Ascending aorta (tissue), 2 donors: ENCODE measurements at regions not wholly inside any gene's neighbourhood (a gene's known extent, or its start where the extent isn't known, plus 50 kb on each side); places are given as distances from the start of the nearest gene placed in this dataset.
"Not testable (repeated sequence)": the region's sequence is repeated elsewhere in the genome, so short reads cannot be mapped to it uniquely, and the experiment has no call there.

Experiments
- DNase-seq, 2 donors: peaks; one replicate each; pipeline ENCODE4 v3.0.0-alpha.2; 2019; ENCODE audit warnings: low spot score in 2 of 2
- H3K27ac ChIP-seq, 2 donors: fragments of 200-600 bp; sonication (generic); one replicate each; pipeline ENCODE4 v1.5.1; 2016 to 2017; ENCODE audit warnings: mild to moderate bottlenecking in 1 of 2
- H3K27me3 ChIP-seq: fragments of 200-600 bp; sonication (generic); one replicate; pipeline ENCODE4 v1.5.1; 2017
- H3K36me3 ChIP-seq, 2 donors: fragments of 200-600 bp; sonication (generic); one replicate each; pipeline ENCODE4 v1.5.1; 2016
- H3K4me1 ChIP-seq, 2 donors: fragments of 200-600 bp; sonication (generic); one replicate each; pipeline ENCODE4 v1.5.1; 2016 to 2017; ENCODE audit warnings: mild to moderate bottlenecking in 1 of 2
- H3K4me3 ChIP-seq, 2 donors: fragments of 200-600 bp; sonication (generic); one replicate each; pipeline ENCODE4 v1.5.1; 2016 to 2017; ENCODE audit warnings: mild to moderate bottlenecking in 1 of 2
- H3K9me3 ChIP-seq, 2 donors: fragments of 200-600 bp; sonication (generic); one replicate each; pipeline ENCODE4 v1.5.1; 2016
- CTCF ChIP-seq, 3 experiments: fragments of 200-600 bp in 2 of 3; fragments of 450-650 bp in 1 of 3; sonication (generic) in 2 of 3; IDR thresholded peaks; one replicate each; pipeline ENCODE4 v1.5.1; 2016 to 2019; ENCODE audit warnings: antibody characterized with exemption in 3 of 3, mild to moderate bottlenecking in 1 of 3, moderate library complexity in 1 of 3
- intact Hi-C: fragments of 100-400 bp; cut with DNase I; formaldehyde crosslinking; loops from one replicate; pipeline ENCODE4 v1.15.1; 2023

- DNase-seq = no peak
- no peak overlapping the region for H3K4me3 ChIP-seq
- H3K36me3 ChIP-seq = no peaks in the 10 kb centered on the region
- H3K9me3 ChIP-seq = no peaks in the 10 kb centered on the region
- TF ChIP-seq CTCF (IDR thresholded peaks at IDR 0.05) = no peak
- no peaks in the 10 kb centered on the region for H3K27me3 ChIP-seq
- intact Hi-C loops = no loop called here
- H3K4me1 ChIP-seq = no peaks in the 10 kb centered on the region
- H3K27ac ChIP-seq = no peak overlapping the region
These were observed 443.3 kb upstream of the C16orf82 start for GRCh38 chr16:26623442-26623841.

- no peaks in the 10 kb centered on the region for H3K4me1 ChIP-seq
- H3K27ac ChIP-seq = no peak overlapping the region
- H3K4me3 ChIP-seq = no peak overlapping the region
- no peak for TF ChIP-seq CTCF (IDR thresholded peaks at IDR 0.05)
- H3K36me3 ChIP-seq = no peaks in the 10 kb centered on the region
- no peaks in the 10 kb centered on the region for H3K27me3 ChIP-seq
- H3K9me3 ChIP-seq = no peaks in the 10 kb centered on the region
- intact Hi-C loops = no loop called here
- DNase-seq = no peak
These were observed 438.8 kb upstream of the C16orf82 start for GRCh38 chr16:26627958-26628357.

- DNase-seq, H3K27me3 ChIP-seq, H3K27ac ChIP-seq, H3K4me3 ChIP-seq, H3K4me1 ChIP-seq, intact Hi-C loops, H3K9me3 ChIP-seq, H3K36me3 ChIP-seq: not testable (repeated sequence)
These were observed 435.4 kb upstream of the C16orf82 start for GRCh38 chr16:26631365-26631764.

DNA sequence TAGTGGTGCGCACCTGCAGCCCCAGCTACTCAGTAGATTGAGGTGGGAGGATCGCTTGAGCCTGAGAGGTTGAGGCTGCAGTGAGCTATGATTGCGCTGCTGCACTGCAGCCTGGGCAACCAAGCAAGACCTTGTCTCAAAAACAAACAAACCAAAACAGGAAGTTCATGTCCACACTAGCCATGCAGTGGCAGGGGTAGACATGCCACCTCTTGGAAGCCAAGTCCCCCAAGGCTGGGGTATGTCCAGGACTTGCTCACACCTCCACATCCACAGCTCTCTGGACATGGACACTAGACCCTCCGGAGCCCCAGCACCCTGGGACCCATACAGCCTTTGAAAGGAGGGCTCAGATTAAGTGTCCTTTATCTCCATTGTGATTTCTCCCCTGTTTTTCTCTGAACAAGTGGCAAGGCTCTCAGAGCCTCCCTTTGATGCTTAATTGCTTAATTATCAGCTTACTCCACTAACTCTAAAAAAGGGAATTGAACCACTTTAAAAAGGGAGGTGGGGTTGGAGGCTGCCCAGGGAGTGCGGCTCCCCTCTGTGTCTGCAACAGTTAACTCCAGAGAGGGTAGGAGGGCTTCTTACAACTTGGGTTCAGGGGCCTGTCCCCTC, 424.6 kb upstream of the C16orf82 start:
- Histone ChIP-seq H3K4me3 (no peak overlapping the region), H3K27me3 (no peaks in the 10 kb centered on the region), H3K9me3 (no peaks in the 10 kb centered on the region), H3K27ac (no peak overlapping the region), H3K36me3 (no peaks in the 10 kb centered on the region), H3K4me1 (no peaks in the 10 kb centered on the region)
- intact Hi-C loops = no loop called here
- DNase-seq = no peak
- TF ChIP-seq CTCF (IDR thresholded peaks at IDR 0.05) = no peak

GRCh38 chr16:26643519-26643918, 423.2 kb upstream of the C16orf82 start:
- no peaks in the 10 kb centered on the region for H3K9me3 ChIP-seq
- no peaks in the 10 kb centered on the region for H3K4me1 ChIP-seq
- H3K36me3 ChIP-seq = no peaks in the 10 kb centered on the region
- no peak overlapping the region for H3K4me3 ChIP-seq
- intact Hi-C loops = no loop called here
- no peak for TF ChIP-seq CTCF (IDR thresholded peaks at IDR 0.05)
- DNase-seq = no peak
- no peaks in the 10 kb centered on the region for H3K27me3 ChIP-seq
- no peak overlapping the region for H3K27ac ChIP-seq

DNA sequence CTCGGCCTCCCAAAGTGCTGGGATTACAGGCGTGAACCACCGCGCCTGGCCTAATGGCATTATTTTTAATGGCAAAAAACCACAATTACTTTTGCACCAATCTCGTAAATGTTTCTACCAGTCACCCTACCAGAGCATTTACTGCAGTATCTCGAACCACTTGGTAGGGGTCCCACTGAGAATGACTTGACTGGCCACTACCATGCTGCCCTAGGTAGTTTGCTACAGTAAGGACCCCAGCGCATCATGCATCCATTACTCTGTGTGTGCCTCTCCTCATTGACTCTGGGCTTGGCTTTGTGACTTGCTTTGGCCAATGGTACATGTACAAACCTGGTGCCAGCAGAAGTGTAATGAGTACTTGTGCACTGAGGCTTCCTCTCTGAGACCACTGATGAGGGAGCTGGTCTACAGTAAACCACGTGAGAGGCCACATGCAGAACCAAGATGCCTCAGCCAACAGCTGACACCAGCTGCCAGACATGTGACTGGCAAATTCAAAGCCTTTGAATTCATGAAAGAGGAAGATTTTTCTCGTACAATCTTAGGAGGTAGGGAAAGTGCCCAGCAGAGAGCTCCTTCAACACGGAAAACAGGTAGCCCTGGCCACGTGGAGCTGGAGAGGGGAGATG, 421.7 kb upstream of the C16orf82 start:
- Histone ChIP-seq H3K36me3 (no peaks in the 10 kb centered on the region), H3K27ac (no peak overlapping the region), H3K27me3 (no peaks in the 10 kb centered on the region), H3K4me1 (no peaks in the 10 kb centered on the region), H3K4me3 (no peak overlapping the region), H3K9me3 (no peaks in the 10 kb centered on the region)
- TF ChIP-seq CTCF (IDR thresholded peaks at IDR 0.05) = no peak
- intact Hi-C loops = no loop called here
- DNase-seq = no peak
